ENCODE measurements at regions not wholly inside any gene's neighbourhood (a gene's known extent, or its start where the extent isn't known, plus 50 kb on each side); places are given as distances from the start of the nearest gene placed in this dataset.

DNA sequence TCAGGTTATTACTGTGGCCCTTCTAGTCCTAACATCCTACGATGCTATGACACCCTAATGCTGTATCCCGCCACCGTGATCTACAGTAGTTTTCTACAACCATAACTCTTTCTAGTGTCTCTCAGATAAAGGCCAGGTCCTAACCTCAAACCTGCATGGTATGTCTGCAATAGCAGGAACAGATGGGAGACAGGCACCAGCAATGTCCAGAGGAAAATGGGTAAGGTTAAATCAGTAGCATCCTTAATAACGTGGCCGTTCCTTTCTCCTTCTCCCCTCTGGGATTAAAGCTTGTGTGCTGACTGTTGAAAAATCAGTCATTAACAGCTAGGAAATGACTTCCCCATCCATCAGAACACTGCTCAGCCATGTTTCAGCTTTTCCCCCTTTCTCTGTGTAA, 321.9 kb upstream of the NPVF start:
- H3K9ac ChIP-seq (ENCODE audit: insufficient read depth, low read length) = no peak overlapping the region
- no peak for DNase-seq (ENCODE audit: low read depth in 2 of 2)
- H2AFZ ChIP-seq (ENCODE audit: low read length) = no peak overlapping the region
- no peak overlapping the region for H3K4me2 ChIP-seq (ENCODE audit: extremely low read depth, insufficient read depth, low read length)
- H3K27ac ChIP-seq (ENCODE audit: insufficient read depth, low read length) = no peak overlapping the region
- TF ChIP-seq, protein P1, sequence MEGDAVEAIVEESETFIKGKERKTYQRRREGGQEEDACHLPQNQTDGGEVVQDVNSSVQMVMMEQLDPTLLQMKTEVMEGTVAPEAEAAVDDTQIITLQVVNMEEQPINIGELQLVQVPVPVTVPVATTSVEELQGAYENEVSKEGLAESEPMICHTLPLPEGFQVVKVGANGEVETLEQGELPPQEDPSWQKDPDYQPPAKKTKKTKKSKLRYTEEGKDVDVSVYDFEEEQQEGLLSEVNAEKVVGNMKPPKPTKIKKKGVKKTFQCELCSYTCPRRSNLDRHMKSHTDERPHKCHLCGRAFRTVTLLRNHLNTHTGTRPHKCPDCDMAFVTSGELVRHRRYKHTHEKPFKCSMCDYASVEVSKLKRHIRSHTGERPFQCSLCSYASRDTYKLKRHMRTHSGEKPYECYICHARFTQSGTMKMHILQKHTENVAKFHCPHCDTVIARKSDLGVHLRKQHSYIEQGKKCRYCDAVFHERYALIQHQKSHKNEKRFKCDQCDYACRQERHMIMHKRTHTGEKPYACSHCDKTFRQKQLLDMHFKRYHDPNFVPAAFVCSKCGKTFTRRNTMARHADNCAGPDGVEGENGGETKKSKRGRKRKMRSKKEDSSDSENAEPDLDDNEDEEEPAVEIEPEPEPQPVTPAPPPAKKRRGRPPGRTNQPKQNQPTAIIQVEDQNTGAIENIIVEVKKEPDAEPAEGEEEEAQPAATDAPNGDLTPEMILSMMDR (conservative IDR thresholded peaks at IDR 0.05 in 1 of 2, IDR thresholded peaks at IDR 0.05 in 1 of 2; ENCODE audit: low read depth in 1 of 2, low read length in 2 of 2) = no peak
- TF ChIP-seq EZH2 (IDR thresholded peaks at IDR 0.05; ENCODE audit: low read length, missing control alignments) = no peak
- H3K4me3 ChIP-seq (replicated peaks in 1 of 4; ENCODE audit: control extremely low read depth in 1 of 4, insufficient read depth in 1 of 4, low read depth in 3 of 4, low read length in 4 of 4) = no peak overlapping the region
- no peaks in the 10 kb centered on the region for H3K27me3 ChIP-seq (ENCODE audit: control insufficient read depth, insufficient read depth, low read length)
- no peaks in the 10 kb centered on the region for H3K4me1 ChIP-seq (ENCODE audit: control insufficient read depth, extremely low read depth, insufficient read depth, low read length)
- no peaks in the 10 kb centered on the region for H3K79me2 ChIP-seq (ENCODE audit: control insufficient read depth, insufficient read depth, low read length)
- no peaks in the 10 kb centered on the region for H3K9me3 ChIP-seq (ENCODE audit: control insufficient read depth, insufficient read depth, low read depth, low read length)
- H4K20me1 ChIP-seq (ENCODE audit: control insufficient read depth, extremely low read depth, insufficient read depth, low read length) = no peaks in the 10 kb centered on the region
- no peaks in the 10 kb centered on the region for H3K36me3 ChIP-seq (ENCODE audit: control insufficient read depth, insufficient read depth, low read length)

DNA sequence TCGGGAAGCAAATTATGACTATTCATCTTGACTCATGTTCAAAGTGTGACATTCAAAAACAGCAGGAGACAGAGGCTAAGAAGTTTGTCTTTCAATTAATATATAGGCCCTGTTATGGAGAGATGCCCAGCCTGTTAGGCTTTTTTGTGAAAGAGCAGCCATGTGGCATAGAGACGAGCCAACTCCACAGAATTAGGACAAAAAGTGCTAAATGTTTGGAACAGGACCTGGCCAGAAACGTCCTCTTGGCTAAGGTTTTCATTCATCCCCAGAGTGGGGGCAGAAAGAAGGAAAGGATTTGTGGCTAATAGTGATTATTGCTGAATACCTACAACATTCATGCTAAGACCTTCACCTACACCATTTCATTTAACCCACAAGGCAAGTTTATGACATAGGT, 324.7 kb upstream of the NPVF start:
- no peak overlapping the region for H2AFZ ChIP-seq (ENCODE audit: low read length)
- no peak overlapping the region for H3K4me2 ChIP-seq (ENCODE audit: extremely low read depth, insufficient read depth, low read length)
- no peak for DNase-seq (ENCODE audit: low read depth in 2 of 2)
- no peak overlapping the region for H3K9ac ChIP-seq (ENCODE audit: insufficient read depth, low read length)
- no peak overlapping the region for H3K27ac ChIP-seq (ENCODE audit: insufficient read depth, low read length)
- no peaks in the 10 kb centered on the region for H4K20me1 ChIP-seq (ENCODE audit: control insufficient read depth, extremely low read depth, insufficient read depth, low read length)
- no peaks in the 10 kb centered on the region for H3K79me2 ChIP-seq (ENCODE audit: control insufficient read depth, insufficient read depth, low read length)
- H3K27me3 ChIP-seq (ENCODE audit: control insufficient read depth, insufficient read depth, low read length) = no peaks in the 10 kb centered on the region
- H3K36me3 ChIP-seq (ENCODE audit: control insufficient read depth, insufficient read depth, low read length) = no peaks in the 10 kb centered on the region
- H3K4me3 ChIP-seq (replicated peaks in 1 of 4; ENCODE audit: control extremely low read depth in 1 of 4, insufficient read depth in 1 of 4, low read depth in 3 of 4, low read length in 4 of 4) = no peak overlapping the region
- H3K9me3 ChIP-seq (ENCODE audit: control insufficient read depth, insufficient read depth, low read depth, low read length) = no peaks in the 10 kb centered on the region
- no peak for TF ChIP-seq EZH2 (IDR thresholded peaks at IDR 0.05; ENCODE audit: low read length, missing control alignments)
- TF ChIP-seq, protein P1 (conservative IDR thresholded peaks at IDR 0.05 in 1 of 2, IDR thresholded peaks at IDR 0.05 in 1 of 2; ENCODE audit: low read depth in 1 of 2, low read length in 2 of 2) = no peak
- no peaks in the 10 kb centered on the region for H3K4me1 ChIP-seq (ENCODE audit: control insufficient read depth, extremely low read depth, insufficient read depth, low read length)

DNA sequence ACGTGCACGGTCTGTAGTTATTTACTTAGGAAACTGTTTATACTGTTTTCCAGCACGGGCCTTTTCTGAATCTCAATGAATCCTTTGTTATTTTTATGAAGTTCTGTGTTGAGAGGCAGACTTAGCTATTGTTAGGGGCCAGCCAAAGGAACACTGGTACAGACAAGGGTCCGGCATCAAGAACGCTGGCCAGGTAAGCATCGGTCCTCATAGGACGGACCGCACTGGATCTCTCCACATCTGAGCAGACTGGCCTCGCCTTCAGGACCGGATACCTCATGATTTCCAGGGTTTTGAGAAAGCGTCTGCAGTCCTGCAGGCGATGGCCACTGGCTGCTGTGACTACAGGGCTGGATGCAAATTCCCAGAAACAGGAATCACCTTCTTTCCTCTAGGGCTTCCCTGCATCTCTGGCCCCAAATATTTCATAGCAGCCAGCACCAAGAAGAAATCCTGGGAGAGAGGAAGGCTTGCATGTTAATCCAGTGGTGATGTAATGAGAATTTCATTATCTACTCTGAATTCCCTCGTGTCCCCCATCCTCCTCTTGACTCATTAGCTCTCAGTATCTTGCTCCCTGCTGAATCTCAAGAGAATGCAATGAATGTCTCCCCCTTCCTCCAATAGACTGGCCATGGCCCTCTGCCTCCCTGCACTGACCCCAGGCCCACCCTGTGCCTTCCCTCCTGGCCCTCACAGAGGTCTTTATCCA, 325.4 kb upstream of the NPVF start:
- H3K9me3 ChIP-seq (ENCODE audit: control insufficient read depth, insufficient read depth, low read depth, low read length) = no peaks in the 10 kb centered on the region
- no peak overlapping the region for H3K4me2 ChIP-seq (ENCODE audit: extremely low read depth, insufficient read depth, low read length)
- no peaks in the 10 kb centered on the region for H3K36me3 ChIP-seq (ENCODE audit: control insufficient read depth, insufficient read depth, low read length)
- TF ChIP-seq, protein P1 (conservative IDR thresholded peaks at IDR 0.05 in 1 of 2, IDR thresholded peaks at IDR 0.05 in 1 of 2; ENCODE audit: low read depth in 1 of 2, low read length in 2 of 2) = no peak
- no peak for TF ChIP-seq EZH2 (IDR thresholded peaks at IDR 0.05; ENCODE audit: low read length, missing control alignments)
- no peaks in the 10 kb centered on the region for H3K27me3 ChIP-seq (ENCODE audit: control insufficient read depth, insufficient read depth, low read length)
- no peak overlapping the region for H3K9ac ChIP-seq (ENCODE audit: insufficient read depth, low read length)
- H3K4me3 ChIP-seq (replicated peaks in 1 of 4; ENCODE audit: control extremely low read depth in 1 of 4, insufficient read depth in 1 of 4, low read depth in 3 of 4, low read length in 4 of 4) = no peak overlapping the region
- H3K4me1 ChIP-seq (ENCODE audit: control insufficient read depth, extremely low read depth, insufficient read depth, low read length) = no peaks in the 10 kb centered on the region
- no peak overlapping the region for H2AFZ ChIP-seq (ENCODE audit: low read length)
- H3K79me2 ChIP-seq (ENCODE audit: control insufficient read depth, insufficient read depth, low read length) = no peaks in the 10 kb centered on the region
- H4K20me1 ChIP-seq (ENCODE audit: control insufficient read depth, extremely low read depth, insufficient read depth, low read length) = no peaks in the 10 kb centered on the region
- no peak for DNase-seq (ENCODE audit: low read depth in 2 of 2)
- H3K27ac ChIP-seq (ENCODE audit: insufficient read depth, low read length) = no peak overlapping the region
